ENCODE measurements at regions not wholly inside any gene's neighbourhood (a gene's known extent, or its start where the extent isn't known, plus 50 kb on each side); places are given as distances from the start of the nearest gene placed in this dataset.

DNA sequence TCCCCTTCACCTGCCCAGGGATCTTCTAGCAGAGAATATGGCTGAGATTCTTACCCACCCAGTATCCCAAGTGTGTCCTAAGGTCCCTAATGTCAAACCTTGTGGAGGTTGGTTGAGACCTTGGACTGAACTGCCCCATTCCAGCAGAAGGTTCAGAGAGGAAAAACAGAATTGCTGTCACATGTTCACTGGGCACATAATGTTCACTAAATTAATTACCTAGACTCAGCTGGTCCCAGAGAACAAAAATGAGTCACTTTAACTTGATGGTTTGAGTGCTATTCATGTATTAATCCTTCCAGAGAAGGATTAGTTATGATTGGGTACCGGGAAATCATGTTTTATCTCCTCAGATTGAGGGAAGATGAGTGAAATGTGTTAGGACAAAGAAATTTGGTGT, 171.3 kb upstream of the GADL1 start:
- no peaks in the 10 kb centered on the region for H3K4me1 ChIP-seq (ENCODE audit: control insufficient read depth in 5 of 5, insufficient read depth in 5 of 5, low read length in 5 of 5)
- H3K27me3 ChIP-seq (ENCODE audit: control insufficient read depth in 5 of 5, insufficient read depth in 4 of 5, low read length in 5 of 5): no peaks in the 10 kb centered on the region
- H3K9ac ChIP-seq (ENCODE audit: low read length in 5 of 5): no peak overlapping the region
- no peak overlapping the region for H3K4me3 ChIP-seq (ENCODE audit: low read depth in 1 of 5, low read length in 5 of 5)
- H3K9me3 ChIP-seq (ENCODE audit: control insufficient read depth in 5 of 5, low read length in 5 of 5): no peaks in the 10 kb centered on the region
- H3K27ac ChIP-seq (ENCODE audit: low read depth, low read length): no peak overlapping the region
- no peaks in the 10 kb centered on the region for H3K36me3 ChIP-seq (ENCODE audit: control insufficient read depth in 5 of 5, insufficient read depth in 5 of 5, low read length in 5 of 5)

DNA sequence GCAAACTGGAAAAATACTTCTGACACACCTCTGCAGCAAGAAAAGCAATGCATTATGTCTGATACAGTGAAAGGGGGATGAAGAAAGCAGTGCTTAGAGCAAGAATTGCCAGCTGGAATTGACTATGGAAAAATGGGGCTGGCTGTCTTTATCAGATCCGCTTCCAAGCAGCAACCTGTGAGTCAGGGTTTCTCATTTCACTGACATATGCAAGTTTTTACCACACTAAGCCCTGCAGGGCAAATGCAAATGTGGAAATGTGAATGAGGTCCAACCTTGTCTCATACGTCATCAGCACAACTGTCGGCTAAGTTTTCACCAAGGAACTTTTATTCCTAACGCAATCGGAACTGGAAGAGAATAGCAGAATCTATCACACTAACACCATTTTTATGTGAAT, 172.5 kb upstream of the GADL1 start:
- H3K27me3 ChIP-seq (ENCODE audit: control insufficient read depth in 5 of 5, insufficient read depth in 4 of 5, low read length in 5 of 5): no peaks in the 10 kb centered on the region
- H3K36me3 ChIP-seq (ENCODE audit: control insufficient read depth in 5 of 5, insufficient read depth in 5 of 5, low read length in 5 of 5): no peaks in the 10 kb centered on the region
- H3K9ac ChIP-seq (ENCODE audit: low read length in 5 of 5): no peak overlapping the region
- H3K27ac ChIP-seq (ENCODE audit: low read depth, low read length): no peak overlapping the region
- no peaks in the 10 kb centered on the region for H3K4me1 ChIP-seq (ENCODE audit: control insufficient read depth in 5 of 5, insufficient read depth in 5 of 5, low read length in 5 of 5)
- no peak overlapping the region for H3K4me3 ChIP-seq (ENCODE audit: low read depth in 1 of 5, low read length in 5 of 5)
- H3K9me3 ChIP-seq (ENCODE audit: control insufficient read depth in 5 of 5, low read length in 5 of 5): no peaks in the 10 kb centered on the region

DNA sequence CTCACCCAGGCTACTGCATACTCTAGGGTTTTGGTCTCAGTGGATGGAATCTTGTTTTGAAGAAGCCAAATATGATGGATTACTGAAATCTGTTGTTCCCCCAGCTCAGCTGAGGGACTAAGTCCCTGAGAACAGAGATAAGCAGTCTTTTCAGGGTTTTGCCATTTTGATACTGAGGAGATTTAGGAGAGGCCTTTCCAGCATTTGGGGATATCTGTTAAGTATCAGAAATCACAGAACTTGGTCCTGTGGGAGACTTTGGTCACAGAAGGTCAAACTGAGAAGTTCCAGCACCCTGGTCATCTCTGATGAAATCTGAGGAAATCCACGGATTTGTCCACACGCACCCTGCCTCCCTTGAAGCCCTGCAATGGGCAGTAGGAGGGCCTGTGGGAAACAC, 181.0 kb upstream of the GADL1 start:
- Histone ChIP-seq H3K27ac (ENCODE audit: low read depth, low read length) (no peak overlapping the region), H3K9ac (ENCODE audit: low read length in 5 of 5) (no peak overlapping the region), H3K4me1 (ENCODE audit: control insufficient read depth in 5 of 5, insufficient read depth in 5 of 5, low read length in 5 of 5) (no peaks in the 10 kb centered on the region), H3K36me3 (ENCODE audit: control insufficient read depth in 5 of 5, insufficient read depth in 5 of 5, low read length in 5 of 5) (no peaks in the 10 kb centered on the region), H3K4me3 (ENCODE audit: low read depth in 1 of 5, low read length in 5 of 5) (no peak overlapping the region), H3K27me3 (ENCODE audit: control insufficient read depth in 5 of 5, insufficient read depth in 4 of 5, low read length in 5 of 5) (no peaks in the 10 kb centered on the region), H3K9me3 (ENCODE audit: control insufficient read depth in 5 of 5, low read length in 5 of 5) (no peaks in the 10 kb centered on the region)

DNA sequence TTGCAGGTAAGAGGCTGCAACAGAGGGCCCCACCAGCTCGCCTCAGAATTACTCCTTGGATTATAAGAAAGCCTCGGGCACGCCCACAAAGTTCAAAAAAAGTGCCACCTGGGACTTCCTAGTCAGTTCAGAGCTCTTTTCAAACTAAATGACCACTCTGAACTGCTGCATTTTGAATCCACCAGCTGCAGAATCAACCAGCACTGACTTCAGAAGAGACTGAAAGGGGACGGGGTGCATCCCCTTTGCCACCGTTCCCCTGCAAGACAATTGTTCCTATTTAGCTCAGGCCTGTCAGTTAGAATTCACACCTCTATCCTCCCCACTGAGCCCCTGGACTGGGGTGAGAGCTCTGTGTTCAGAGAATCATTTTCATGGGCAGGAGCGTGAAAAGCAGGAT, 181.4 kb upstream of the GADL1 start:
- Histone ChIP-seq H3K36me3 (ENCODE audit: control insufficient read depth in 5 of 5, insufficient read depth in 5 of 5, low read length in 5 of 5) (no peaks in the 10 kb centered on the region), H3K27me3 (ENCODE audit: control insufficient read depth in 5 of 5, insufficient read depth in 4 of 5, low read length in 5 of 5) (no peaks in the 10 kb centered on the region), H3K4me1 (ENCODE audit: control insufficient read depth in 5 of 5, insufficient read depth in 5 of 5, low read length in 5 of 5) (no peaks in the 10 kb centered on the region), H3K4me3 (ENCODE audit: low read depth in 1 of 5, low read length in 5 of 5) (no peak overlapping the region), H3K9me3 (ENCODE audit: control insufficient read depth in 5 of 5, low read length in 5 of 5) (no peaks in the 10 kb centered on the region), H3K9ac (ENCODE audit: low read length in 5 of 5) (no peak overlapping the region), H3K27ac (ENCODE audit: low read depth, low read length) (no peak overlapping the region)

DNA sequence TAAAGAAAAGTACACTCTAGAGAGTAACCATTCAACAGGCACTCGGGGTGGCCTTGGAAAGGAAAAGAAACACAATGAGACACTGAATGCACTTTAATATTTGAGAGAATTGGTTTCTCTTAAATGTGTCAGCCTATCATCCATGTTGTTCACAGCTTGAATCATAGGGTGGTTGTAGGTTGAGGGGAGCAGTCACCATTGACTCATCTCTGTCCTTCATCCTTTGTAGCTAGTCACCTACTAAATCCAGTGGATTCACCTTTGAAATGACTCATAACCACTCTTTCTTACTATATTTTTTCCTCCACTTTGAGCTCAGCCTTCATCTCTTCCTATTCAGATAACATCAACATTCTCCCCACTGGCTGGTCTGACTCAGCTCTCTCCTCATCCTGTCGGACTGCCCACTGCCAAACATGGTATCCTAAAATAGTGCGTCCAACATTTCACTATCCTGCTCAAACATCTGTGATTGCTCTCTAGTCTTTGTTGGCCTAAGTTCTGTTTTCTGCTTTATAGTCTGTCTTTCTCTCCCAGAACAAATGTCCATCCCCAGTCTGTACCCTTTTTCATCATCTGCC, 182.7 kb upstream of the GADL1 start:
- Histone ChIP-seq H3K9ac (ENCODE audit: low read length in 5 of 5) (no peak overlapping the region), H3K27ac (ENCODE audit: low read depth, low read length) (no peak overlapping the region), H3K4me1 (ENCODE audit: control insufficient read depth in 5 of 5, insufficient read depth in 5 of 5, low read length in 5 of 5) (no peaks in the 10 kb centered on the region), H3K36me3 (ENCODE audit: control insufficient read depth in 5 of 5, insufficient read depth in 5 of 5, low read length in 5 of 5) (no peaks in the 10 kb centered on the region), H3K4me3 (ENCODE audit: low read depth in 1 of 5, low read length in 5 of 5) (no peak overlapping the region), H3K27me3 (ENCODE audit: control insufficient read depth in 5 of 5, insufficient read depth in 4 of 5, low read length in 5 of 5) (no peaks in the 10 kb centered on the region), H3K9me3 (ENCODE audit: control insufficient read depth in 5 of 5, low read length in 5 of 5) (no peaks in the 10 kb centered on the region)

DNA sequence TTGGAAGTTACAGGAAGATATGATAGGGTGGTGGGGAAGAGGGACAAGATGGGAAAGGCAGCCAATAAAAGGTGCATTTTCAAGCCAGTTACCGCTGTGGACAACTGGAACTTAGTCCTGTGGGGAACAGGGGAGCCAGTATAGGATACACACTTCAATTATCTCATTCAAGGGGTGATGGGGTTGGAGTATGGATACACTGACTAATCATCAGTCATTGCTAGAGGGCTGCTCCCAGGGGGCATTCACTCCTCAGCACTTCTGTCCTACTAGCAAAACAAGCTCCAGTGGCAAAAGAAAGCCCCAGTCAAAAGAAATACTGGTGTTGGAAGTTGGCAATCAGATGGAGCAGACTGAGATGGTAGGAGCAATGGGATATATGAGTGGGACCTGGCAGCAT, 183.4 kb upstream of the GADL1 start:
- Histone ChIP-seq H3K27ac (ENCODE audit: low read depth, low read length) (no peak overlapping the region), H3K9ac (ENCODE audit: low read length in 5 of 5) (no peak overlapping the region), H3K27me3 (ENCODE audit: control insufficient read depth in 5 of 5, insufficient read depth in 4 of 5, low read length in 5 of 5) (no peaks in the 10 kb centered on the region), H3K4me3 (ENCODE audit: low read depth in 1 of 5, low read length in 5 of 5) (no peak overlapping the region), H3K36me3 (ENCODE audit: control insufficient read depth in 5 of 5, insufficient read depth in 5 of 5, low read length in 5 of 5) (no peaks in the 10 kb centered on the region), H3K4me1 (ENCODE audit: control insufficient read depth in 5 of 5, insufficient read depth in 5 of 5, low read length in 5 of 5) (no peaks in the 10 kb centered on the region), H3K9me3 (ENCODE audit: control insufficient read depth in 5 of 5, low read length in 5 of 5) (no peaks in the 10 kb centered on the region)

DNA sequence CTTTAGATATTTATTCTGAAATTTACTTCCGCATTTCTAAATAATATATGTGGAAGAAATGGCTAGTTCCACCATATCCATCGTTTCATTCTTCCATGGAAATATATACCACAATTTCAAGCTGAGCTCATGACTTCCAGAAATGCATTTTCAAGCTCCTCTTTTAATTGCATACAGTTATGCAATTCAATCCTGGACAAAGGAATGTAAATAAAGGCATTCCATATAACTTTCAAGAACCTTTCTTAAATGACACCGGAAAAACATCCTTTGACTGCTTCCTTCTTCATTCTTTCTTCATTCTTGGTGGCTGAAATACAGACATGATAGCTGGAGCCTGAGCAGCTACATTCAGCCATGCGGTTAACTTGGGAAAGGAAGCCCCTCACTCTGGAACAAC, 185.2 kb upstream of the GADL1 start:
- Histone ChIP-seq H3K27me3 (ENCODE audit: control insufficient read depth in 5 of 5, insufficient read depth in 4 of 5, low read length in 5 of 5) (no peaks in the 10 kb centered on the region), H3K9ac (ENCODE audit: low read length in 5 of 5) (no peak overlapping the region), H3K4me1 (ENCODE audit: control insufficient read depth in 5 of 5, insufficient read depth in 5 of 5, low read length in 5 of 5) (no peaks in the 10 kb centered on the region), H3K36me3 (ENCODE audit: control insufficient read depth in 5 of 5, insufficient read depth in 5 of 5, low read length in 5 of 5) (no peaks in the 10 kb centered on the region), H3K9me3 (ENCODE audit: control insufficient read depth in 5 of 5, low read length in 5 of 5) (no peaks in the 10 kb centered on the region), H3K27ac (ENCODE audit: low read depth, low read length) (no peak overlapping the region), H3K4me3 (ENCODE audit: low read depth in 1 of 5, low read length in 5 of 5) (no peak overlapping the region)

DNA sequence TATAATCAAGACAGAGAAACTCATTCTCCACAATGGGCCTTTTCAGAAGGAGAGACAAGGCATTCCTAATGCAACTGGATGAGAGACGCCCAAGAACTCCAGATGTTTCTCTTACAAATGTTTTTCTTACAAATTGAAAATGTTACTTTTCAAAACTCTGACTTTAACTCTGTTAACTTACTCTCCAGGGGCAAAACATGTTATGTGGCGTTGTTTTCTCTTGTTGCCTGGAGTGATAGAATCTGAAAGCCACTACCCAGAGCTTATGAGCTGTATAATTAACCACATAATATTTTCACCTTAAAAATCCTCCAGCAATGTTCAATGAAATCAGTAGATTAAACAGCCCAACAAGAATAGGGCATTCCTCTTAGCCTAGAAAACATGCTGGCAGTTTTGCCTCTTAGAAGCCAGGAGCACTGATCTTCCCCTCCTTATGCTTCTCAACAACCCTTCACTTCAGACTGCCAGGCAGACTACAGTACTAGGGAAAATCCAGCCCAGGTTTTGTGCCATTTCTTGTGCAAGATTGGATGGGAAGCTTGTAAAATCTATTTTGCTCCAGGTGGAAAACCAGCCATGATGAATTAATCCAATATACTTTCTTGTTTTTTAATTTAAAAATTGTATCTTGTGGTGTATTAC, 186.7 kb upstream of the GADL1 start:
- no peaks in the 10 kb centered on the region for H3K36me3 ChIP-seq (ENCODE audit: control insufficient read depth in 5 of 5, insufficient read depth in 5 of 5, low read length in 5 of 5)
- no peak overlapping the region for H3K9ac ChIP-seq (ENCODE audit: low read length in 5 of 5)
- H3K27ac ChIP-seq (ENCODE audit: low read depth, low read length): no peak overlapping the region
- H3K27me3 ChIP-seq (ENCODE audit: control insufficient read depth in 5 of 5, insufficient read depth in 4 of 5, low read length in 5 of 5): no peaks in the 10 kb centered on the region
- H3K4me3 ChIP-seq (ENCODE audit: low read depth in 1 of 5, low read length in 5 of 5): no peak overlapping the region
- H3K4me1 ChIP-seq (ENCODE audit: control insufficient read depth in 5 of 5, insufficient read depth in 5 of 5, low read length in 5 of 5): no peaks in the 10 kb centered on the region
- no peaks in the 10 kb centered on the region for H3K9me3 ChIP-seq (ENCODE audit: control insufficient read depth in 5 of 5, low read length in 5 of 5)

DNA sequence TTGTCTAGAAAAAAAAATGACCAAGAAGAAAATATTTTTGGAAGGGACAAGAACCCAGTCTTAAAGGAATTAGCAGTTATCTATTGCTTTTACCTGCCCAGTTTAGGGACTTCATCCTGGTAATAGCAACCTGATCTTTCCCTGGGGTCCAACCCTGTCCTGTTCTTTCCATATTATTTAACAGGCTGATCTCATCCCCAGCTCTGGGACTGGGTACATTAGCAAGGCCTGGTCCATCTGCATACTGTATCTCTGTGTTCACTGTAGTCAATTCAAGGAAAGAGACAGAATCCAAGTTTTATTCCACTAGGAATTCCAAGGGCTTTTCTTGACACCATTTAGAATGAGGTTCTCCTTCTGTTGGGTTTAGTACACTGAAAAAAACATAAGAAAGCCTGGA, 191.7 kb upstream of the GADL1 start:
- H3K9ac ChIP-seq (ENCODE audit: low read length in 5 of 5): no peak overlapping the region
- no peaks in the 10 kb centered on the region for H3K36me3 ChIP-seq (ENCODE audit: control insufficient read depth in 5 of 5, insufficient read depth in 5 of 5, low read length in 5 of 5)
- H3K9me3 ChIP-seq (ENCODE audit: control insufficient read depth in 5 of 5, low read length in 5 of 5): no peaks in the 10 kb centered on the region
- H3K4me3 ChIP-seq (ENCODE audit: low read depth in 1 of 5, low read length in 5 of 5): no peak overlapping the region
- no peaks in the 10 kb centered on the region for H3K4me1 ChIP-seq (ENCODE audit: control insufficient read depth in 5 of 5, insufficient read depth in 5 of 5, low read length in 5 of 5)
- no peak overlapping the region for H3K27ac ChIP-seq (ENCODE audit: low read depth, low read length)
- no peaks in the 10 kb centered on the region for H3K27me3 ChIP-seq (ENCODE audit: control insufficient read depth in 5 of 5, insufficient read depth in 4 of 5, low read length in 5 of 5)

DNA sequence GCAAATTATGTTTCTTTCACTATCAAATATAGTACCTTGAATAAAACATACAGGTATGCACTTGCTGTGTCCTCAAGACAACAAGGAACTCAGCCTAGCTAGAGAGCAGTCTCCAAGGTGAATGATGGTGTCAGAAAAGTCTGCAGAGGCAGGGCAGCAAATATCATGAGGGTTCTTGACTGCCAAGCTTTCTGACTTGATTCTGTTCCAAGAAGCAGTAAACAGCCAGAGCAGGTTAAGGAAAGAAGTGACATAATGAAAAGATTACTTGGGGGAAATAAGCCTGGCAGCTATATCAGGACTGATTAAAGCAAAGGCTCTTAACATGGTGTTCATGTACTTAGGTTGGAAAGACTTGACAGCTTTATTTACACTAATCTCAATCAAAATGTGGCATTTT, 192.2 kb upstream of the GADL1 start:
- Histone ChIP-seq H3K4me1 (ENCODE audit: control insufficient read depth in 5 of 5, insufficient read depth in 5 of 5, low read length in 5 of 5) (no peaks in the 10 kb centered on the region), H3K36me3 (ENCODE audit: control insufficient read depth in 5 of 5, insufficient read depth in 5 of 5, low read length in 5 of 5) (no peaks in the 10 kb centered on the region), H3K27me3 (ENCODE audit: control insufficient read depth in 5 of 5, insufficient read depth in 4 of 5, low read length in 5 of 5) (no peaks in the 10 kb centered on the region), H3K9ac (ENCODE audit: low read length in 5 of 5) (no peak overlapping the region), H3K4me3 (ENCODE audit: low read depth in 1 of 5, low read length in 5 of 5) (no peak overlapping the region), H3K9me3 (ENCODE audit: control insufficient read depth in 5 of 5, low read length in 5 of 5) (no peaks in the 10 kb centered on the region), H3K27ac (ENCODE audit: low read depth, low read length) (no peak overlapping the region)

Measured in subcutaneous abdominal adipose tissue (tissue), 5 donors.